NCI-H2107 treated with DMSO at 0.1 percent for 48 hours (cell line): ENCODE measurements at regions not wholly inside any gene's neighbourhood (a gene's known extent, or its start where the extent isn't known, plus 50 kb on each side); places are given as distances from the start of the nearest gene placed in this dataset.

Source experiments
- DNase-seq: peaks from one replicate; lab custom pipeline; 2025; ENCODE audit not compliant: unreplicated experiment; lab: John Stamatoyannopoulos, UW

GRCh38 chrX:15985937-15986336 lies 131.3 kb upstream of the AP1S2 start:
- no peak for DNase-seq

- no peak for DNase-seq
Measured at GRCh38 chrX:15983034-15983433, 128.4 kb upstream of the AP1S2 start.

- DNase-seq: no peak
Measured at GRCh38 chrX:15977644-15978043, 123.0 kb upstream of the AP1S2 start.

GRCh38 chrX:15976396-15976795 lies 121.8 kb upstream of the AP1S2 start:
- DNase-seq: no peak

- DNase-seq: no peak
Measured at GRCh38 chrX:15973946-15974345, 119.3 kb upstream of the AP1S2 start.

- no peak for DNase-seq
Measured at GRCh38 chrX:15973299-15973698, 118.7 kb upstream of the AP1S2 start.

- DNase-seq: no peak
Measured at GRCh38 chrX:15971696-15972095, 117.1 kb upstream of the AP1S2 start.

GRCh38 chrX:15963858-15964257 lies 109.2 kb upstream of the AP1S2 start:
- DNase-seq: no peak

- no peak for DNase-seq
Measured at GRCh38 chrX:15960237-15960636, 105.6 kb upstream of the AP1S2 start.

GRCh38 chrX:15956681-15957080 lies 102.1 kb upstream of the AP1S2 start:
- DNase-seq: no peak

GRCh38 chrX:15953801-15954200 lies 99.2 kb upstream of the AP1S2 start:
- no peak for DNase-seq

GRCh38 chrX:15952212-15952611 lies 97.6 kb upstream of the AP1S2 start:
- DNase-seq: no peak

- DNase-seq: no peak
Measured at GRCh38 chrX:15948318-15948660, 93.7 kb upstream of the AP1S2 start.

GRCh38 chrX:15947648-15948317 lies 93.2 kb upstream of the AP1S2 start:
- no peak for DNase-seq

GRCh38 chrX:15946783-15947580 lies 92.4 kb upstream of the AP1S2 start:
- DNase-seq: no peak

GRCh38 chrX:15943391-15943790 lies 88.8 kb upstream of the AP1S2 start:
- DNase-seq: no peak

GRCh38 chrX:15942307-15942706 lies 87.7 kb upstream of the AP1S2 start:
- DNase-seq: no peak

GRCh38 chrX:15939737-15940136 lies 85.1 kb upstream of the AP1S2 start:
- DNase-seq: no peak

- DNase-seq: no peak
Measured at GRCh38 chrX:15938072-15938471, 83.5 kb upstream of the AP1S2 start.

GRCh38 chrX:15931362-15931761 lies 76.7 kb upstream of the AP1S2 start:
- no peak for DNase-seq

GRCh38 chrX:15930585-15930984 lies 76.0 kb upstream of the AP1S2 start:
- DNase-seq: peak; percentile 6

- no peak for DNase-seq
Measured at GRCh38 chrX:15929194-15929593, 74.6 kb upstream of the AP1S2 start.

GRCh38 chrX:15926622-15927021 lies 72.0 kb upstream of the AP1S2 start:
- no peak for DNase-seq
